Islet precursor cell (in vitro differentiated cells): ENCODE measurements at regions not wholly inside any gene's neighbourhood (a gene's known extent, or its start where the extent isn't known, plus 50 kb on each side); places are given as distances from the start of the nearest gene placed in this dataset.

ENCODE experiments used
- DNase-seq: peaks from one replicate; pipeline ENCODE4 v3.0.0-alpha.2; 2018

GRCh38 chr3:14288833-14289451, 110.3 kb downstream of the LSM3 start:
- no peak for DNase-seq

GRCh38 chr3:14289590-14290461, 111.2 kb downstream of the LSM3 start:
- DNase-seq = peak; percentile 88

- DNase-seq = peak; percentile 93
Measured at GRCh38 chr3:14290631-14291385, 111.6 kb upstream of the SLC6A6 start.

GRCh38 chr3:14295037-14295436, 107.4 kb upstream of the SLC6A6 start:
- no peak for DNase-seq

GRCh38 chr3:14295801-14296200, 106.6 kb upstream of the SLC6A6 start:
- no peak for DNase-seq

GRCh38 chr3:14297305-14297704, 105.1 kb upstream of the SLC6A6 start:
- DNase-seq = no peak

- DNase-seq = no peak
Measured at GRCh38 chr3:14297784-14298236, 104.6 kb upstream of the SLC6A6 start.

GRCh38 chr3:14298442-14298841, 104.0 kb upstream of the SLC6A6 start:
- no peak for DNase-seq

- DNase-seq = no peak
Measured at GRCh38 chr3:14298991-14299555, 103.3 kb upstream of the SLC6A6 start.

- no peak for DNase-seq
Measured at GRCh38 chr3:14299767-14300166, 102.6 kb upstream of the SLC6A6 start.

GRCh38 chr3:14300721-14301399, 101.5 kb upstream of the SLC6A6 start:
- DNase-seq = no peak

- DNase-seq = no peak
Measured at GRCh38 chr3:14301558-14301957, 100.8 kb upstream of the SLC6A6 start.

- no peak for DNase-seq
Measured at GRCh38 chr3:14303336-14304100, 98.9 kb upstream of the SLC6A6 start.

- no peak for DNase-seq
Measured at GRCh38 chr3:14304101-14305045, 98.0 kb upstream of the SLC6A6 start.

- no peak for DNase-seq
Measured at GRCh38 chr3:14305324-14305723, 97.1 kb upstream of the SLC6A6 start.

- no peak for DNase-seq
Measured at GRCh38 chr3:14306142-14306541, 96.3 kb upstream of the SLC6A6 start.

GRCh38 chr3:14307656-14308302, 94.6 kb upstream of the SLC6A6 start:
- no peak for DNase-seq

GRCh38 chr3:14311729-14312128, 90.7 kb upstream of the SLC6A6 start:
- DNase-seq = no peak

- no peak for DNase-seq
Measured at GRCh38 chr3:14312375-14312774, 90.0 kb upstream of the SLC6A6 start.

GRCh38 chr3:14317057-14317553, 85.3 kb upstream of the SLC6A6 start:
- no peak for DNase-seq
